ENCODE measurements at regions not wholly inside any gene's neighbourhood (a gene's known extent, or its start where the extent isn't known, plus 50 kb on each side); places are given as distances from the start of the nearest gene placed in this dataset.

DNA sequence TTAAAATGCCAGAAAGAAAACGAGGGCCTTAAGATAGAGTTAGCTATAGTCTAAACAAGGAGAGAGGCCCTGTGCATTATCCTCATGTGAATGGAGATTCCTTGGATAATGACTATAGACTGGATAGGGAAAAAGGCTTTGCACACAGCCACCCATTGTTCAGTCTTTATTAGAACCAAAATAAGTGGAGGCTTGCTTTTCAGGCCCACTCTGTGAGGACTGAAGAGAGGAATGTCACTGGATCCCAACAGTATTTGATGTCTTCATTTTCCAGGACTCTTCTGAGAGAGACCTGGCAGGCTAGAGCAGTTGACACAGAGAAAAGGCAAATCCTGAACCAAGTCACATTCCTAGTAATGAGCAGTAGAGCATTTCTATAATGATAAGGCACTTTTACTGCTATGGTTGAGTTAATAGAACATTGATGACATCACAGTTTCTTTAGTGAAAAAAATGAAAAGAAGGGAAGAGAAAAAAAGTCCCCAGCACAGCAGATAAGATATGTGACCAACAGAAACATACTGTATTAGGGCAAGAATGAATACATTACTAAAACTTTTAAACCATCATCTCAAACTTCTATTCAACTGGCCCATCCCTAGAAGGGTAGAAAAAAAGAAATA, 315.1 kb downstream of the EPHA7 start:
- Histone ChIP-seq H3K36me3 (ENCODE audit: insufficient read depth, low read length, poor library complexity, severe bottlenecking) (no peaks in the 10 kb centered on the region), H3K27ac (ENCODE audit: low read depth, low read length, poor library complexity, severe bottlenecking) (no peak overlapping the region), H3K9me3 (ENCODE audit: low read depth, low read length, poor library complexity, severe bottlenecking) (no peaks in the 10 kb centered on the region), H3K4me1 (ENCODE audit: insufficient read depth, low read length, poor library complexity, severe bottlenecking) (no peaks in the 10 kb centered on the region), H3K4me3 (ENCODE audit: low read depth, low read length, poor library complexity, severe bottlenecking) (no peak overlapping the region), H3K27me3 (replicated peaks; ENCODE audit: insufficient read depth, low read depth, low read length, poor library complexity) (no peaks in the 10 kb centered on the region)
- intact Hi-C loops (cut with micrococcal nuclease; ENCODE audit: unreplicated experiment): no loop called here
- DNase-seq (ENCODE audit: low spot score): no peak
- CTCF ChIA-PET: no interaction called here
- BruUV-seq (replicated peaks): no TSS peak
- TF ChIP-seq, protein P1, sequence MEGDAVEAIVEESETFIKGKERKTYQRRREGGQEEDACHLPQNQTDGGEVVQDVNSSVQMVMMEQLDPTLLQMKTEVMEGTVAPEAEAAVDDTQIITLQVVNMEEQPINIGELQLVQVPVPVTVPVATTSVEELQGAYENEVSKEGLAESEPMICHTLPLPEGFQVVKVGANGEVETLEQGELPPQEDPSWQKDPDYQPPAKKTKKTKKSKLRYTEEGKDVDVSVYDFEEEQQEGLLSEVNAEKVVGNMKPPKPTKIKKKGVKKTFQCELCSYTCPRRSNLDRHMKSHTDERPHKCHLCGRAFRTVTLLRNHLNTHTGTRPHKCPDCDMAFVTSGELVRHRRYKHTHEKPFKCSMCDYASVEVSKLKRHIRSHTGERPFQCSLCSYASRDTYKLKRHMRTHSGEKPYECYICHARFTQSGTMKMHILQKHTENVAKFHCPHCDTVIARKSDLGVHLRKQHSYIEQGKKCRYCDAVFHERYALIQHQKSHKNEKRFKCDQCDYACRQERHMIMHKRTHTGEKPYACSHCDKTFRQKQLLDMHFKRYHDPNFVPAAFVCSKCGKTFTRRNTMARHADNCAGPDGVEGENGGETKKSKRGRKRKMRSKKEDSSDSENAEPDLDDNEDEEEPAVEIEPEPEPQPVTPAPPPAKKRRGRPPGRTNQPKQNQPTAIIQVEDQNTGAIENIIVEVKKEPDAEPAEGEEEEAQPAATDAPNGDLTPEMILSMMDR (conservative IDR thresholded peaks at IDR 0.05; ENCODE audit: low read depth, low read length): no peak
- no peak for TF ChIP-seq EZH2 (IDR thresholded peaks at IDR 0.05; ENCODE audit: borderline replicate concordance, low read depth, low read length, poor library complexity, severe bottlenecking)
- POLR2A ChIA-PET (ENCODE audit: low non-redundant PET): no interaction called here

DNA sequence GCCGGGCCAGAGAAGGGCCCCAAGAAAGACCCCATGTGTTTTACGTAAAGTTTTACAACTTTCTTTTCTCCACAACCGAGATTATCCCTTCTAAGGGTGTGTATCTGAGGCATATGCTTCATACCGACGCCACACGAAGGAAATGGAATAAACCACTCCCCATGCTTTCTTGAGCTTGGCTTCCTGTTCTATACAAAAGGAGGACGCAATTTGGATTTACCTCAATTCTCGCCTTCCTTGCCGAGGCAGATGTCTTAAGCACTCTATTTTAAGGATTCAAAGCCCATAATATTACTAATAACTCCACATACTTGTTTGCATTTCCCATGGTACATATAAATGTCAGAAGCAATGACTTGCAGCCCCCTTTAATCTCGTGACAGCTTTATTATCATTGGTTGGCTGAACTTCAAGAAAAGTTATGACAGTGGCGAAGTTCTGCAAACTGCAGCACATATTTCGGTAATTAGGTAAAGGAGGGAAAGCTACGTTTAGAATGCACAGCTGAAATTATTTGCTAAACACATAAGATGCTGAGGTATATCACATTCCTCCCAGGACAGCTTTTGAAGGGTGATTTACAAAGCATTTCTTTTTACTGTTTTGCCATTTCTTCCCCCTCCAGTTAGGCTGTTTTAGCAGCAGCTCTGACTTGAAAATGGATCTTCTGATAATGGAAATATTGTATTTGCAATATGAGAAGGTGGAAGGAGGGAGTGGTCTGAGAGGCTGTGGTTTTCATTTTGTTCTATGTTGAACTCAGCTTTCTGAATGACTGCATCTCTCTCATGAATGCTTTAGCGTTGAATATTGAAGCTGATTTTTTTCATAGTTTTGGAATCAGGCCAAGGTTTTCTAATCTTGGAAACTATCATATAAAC, 330.5 kb downstream of the EPHA7 start:
- Histone ChIP-seq H3K36me3 (ENCODE audit: insufficient read depth, low read length, poor library complexity, severe bottlenecking) (no peaks in the 10 kb centered on the region), H3K27me3 (replicated peaks; ENCODE audit: insufficient read depth, low read depth, low read length, poor library complexity) (no peaks in the 10 kb centered on the region), H3K4me1 (ENCODE audit: insufficient read depth, low read length, poor library complexity, severe bottlenecking) (peaks cover 39% of the 10 kb centered on the region), H3K9me3 (ENCODE audit: low read depth, low read length, poor library complexity, severe bottlenecking) (no peaks in the 10 kb centered on the region), H3K27ac (ENCODE audit: low read depth, low read length, poor library complexity, severe bottlenecking) (peak overlapping the region; percentile 95), H3K4me3 (ENCODE audit: low read depth, low read length, poor library complexity, severe bottlenecking) (peak overlapping the region; percentile 24)
- DNase-seq (ENCODE audit: low spot score): peak; percentile 98
- intact Hi-C loops (cut with micrococcal nuclease; ENCODE audit: unreplicated experiment): loop anchor here (2.0 kb wide), 1 partner anchor 330 kb away; the partner anchor contains the start of gene EPHA7
- TF ChIP-seq EZH2 (IDR thresholded peaks at IDR 0.05; ENCODE audit: borderline replicate concordance, low read depth, low read length, poor library complexity, severe bottlenecking): no peak
- TF ChIP-seq, protein P1 (conservative IDR thresholded peaks at IDR 0.05; ENCODE audit: low read depth, low read length): no peak
- BruUV-seq (replicated peaks): no TSS peak
- CTCF ChIA-PET: no interaction called here
- POLR2A ChIA-PET (ENCODE audit: low non-redundant PET): no interaction called here

DNA sequence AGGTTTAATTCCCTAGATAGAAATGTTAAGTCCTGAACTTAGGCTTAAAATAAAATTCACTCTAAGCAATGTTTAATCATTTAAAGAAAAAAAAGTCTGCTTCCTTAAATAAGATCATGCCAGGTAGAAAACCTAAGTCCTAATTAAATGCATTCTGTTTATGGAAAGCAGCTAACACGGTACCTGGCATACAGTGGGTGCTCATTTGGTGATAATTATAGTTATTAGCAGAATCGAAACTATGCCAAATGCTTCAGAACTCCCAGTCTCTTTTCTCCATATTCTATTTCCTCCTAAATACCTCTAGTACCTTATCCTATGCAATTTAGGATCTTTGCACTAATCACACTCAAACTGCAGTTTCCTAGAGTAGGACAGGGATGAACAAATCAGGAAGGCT, 331.8 kb downstream of the EPHA7 start:
- Histone ChIP-seq H3K9me3 (ENCODE audit: low read depth, low read length, poor library complexity, severe bottlenecking) (no peaks in the 10 kb centered on the region), H3K4me1 (ENCODE audit: insufficient read depth, low read length, poor library complexity, severe bottlenecking) (peaks cover 49% of the 10 kb centered on the region), H3K27me3 (replicated peaks; ENCODE audit: insufficient read depth, low read depth, low read length, poor library complexity) (no peaks in the 10 kb centered on the region), H3K36me3 (ENCODE audit: insufficient read depth, low read length, poor library complexity, severe bottlenecking) (no peaks in the 10 kb centered on the region), H3K4me3 (ENCODE audit: low read depth, low read length, poor library complexity, severe bottlenecking) (no peak overlapping the region), H3K27ac (ENCODE audit: low read depth, low read length, poor library complexity, severe bottlenecking) (peak overlapping the region; percentile 95)
- no peak for DNase-seq (ENCODE audit: low spot score)
- no peak for TF ChIP-seq EZH2 (IDR thresholded peaks at IDR 0.05; ENCODE audit: borderline replicate concordance, low read depth, low read length, poor library complexity, severe bottlenecking)
- TF ChIP-seq, protein P1 (conservative IDR thresholded peaks at IDR 0.05; ENCODE audit: low read depth, low read length): no peak
- intact Hi-C loops (cut with micrococcal nuclease; ENCODE audit: unreplicated experiment): loop anchor here (2.0 kb wide), 1 partner anchor 331 kb away; the partner anchor contains the start of gene EPHA7
- CTCF ChIA-PET: no interaction called here
- no TSS peak for BruUV-seq (replicated peaks)
- POLR2A ChIA-PET (ENCODE audit: low non-redundant PET): no interaction called here

All from A673 (cell line).